ENCODE measurements at regions not wholly inside any gene's neighbourhood (a gene's known extent, or its start where the extent isn't known, plus 50 kb on each side); places are given as distances from the start of the nearest gene placed in this dataset.

- Histone ChIP-seq H3K9me3 (ENCODE audit: low read length) (no peaks in the 10 kb centered on the region), H3K27ac (ENCODE audit: extremely low read length, insufficient read depth, low read length) (no peak overlapping the region), H3K4me3 (replicated peaks in 1 of 3; ENCODE audit: insufficient read depth in 1 of 3, low read depth in 2 of 3, low read length in 3 of 3) (no peak overlapping the region), H3K9ac (ENCODE audit: insufficient read depth, low read depth, low read length) (no peak overlapping the region), H3K4me1 (ENCODE audit: insufficient read depth, low read length) (no peaks in the 10 kb centered on the region), H2AFZ (ENCODE audit: low read length) (no peak overlapping the region), H3K36me3 (replicated peaks in 1 of 2; ENCODE audit: control insufficient read depth in 1 of 2, insufficient read depth in 2 of 2, low read length in 2 of 2) (no peaks in the 10 kb centered on the region), H4K20me1 (ENCODE audit: insufficient read depth, low read length) (no peaks in the 10 kb centered on the region), H3K27me3 (ENCODE audit: control insufficient read depth in 1 of 2, insufficient read depth in 2 of 2, low read length in 2 of 2) (no peaks in the 10 kb centered on the region), H3K4me2 (ENCODE audit: low read depth, low read length) (no peak overlapping the region), H3K79me2 (ENCODE audit: insufficient read depth, low read length) (no peaks in the 10 kb centered on the region)
- TF ChIP-seq SOX13 (IDR thresholded peaks at IDR 0.05) (no peak), SOX13 (CRISPR knock-in tag; conservative IDR thresholded peaks at IDR 0.05 in 1 of 2, IDR thresholded peaks at IDR 0.05 in 1 of 2) (no peak), CENPT (CRISPR knock-in tag; IDR thresholded peaks at IDR 0.05; ENCODE audit: low read depth) (no peak), ZFX (CRISPR knock-in tag; IDR thresholded peaks at IDR 0.05; ENCODE audit: low read depth) (no peak), GFI1 (CRISPR knock-in tag; IDR thresholded peaks at IDR 0.05; ENCODE audit: borderline replicate concordance) (no peak), SIX4 (CRISPR knock-in tag; IDR thresholded peaks at IDR 0.05) (no peak), NR3C1 (CRISPR knock-in tag; IDR thresholded peaks at IDR 0.05) (no peak), HINFP (CRISPR knock-in tag; IDR thresholded peaks at IDR 0.05; ENCODE audit: low read depth) (no peak), SMARCE1 (IDR thresholded peaks at IDR 0.05; ENCODE audit: borderline replicate concordance) (no peak), ZNF660 (CRISPR knock-in tag; IDR thresholded peaks at IDR 0.05; ENCODE audit: borderline replicate concordance, low read depth) (no peak), ZHX1 (CRISPR knock-in tag; IDR thresholded peaks at IDR 0.05; ENCODE audit: low read depth) (no peak), KIAA2018 (CRISPR knock-in tag; IDR thresholded peaks at IDR 0.05; ENCODE audit: borderline replicate concordance) (no peak), DMAP1 (CRISPR knock-in tag; IDR thresholded peaks at IDR 0.05) (no peak)
- FAIRE-seq (no peak), ATAC-seq (no peak), DNase-seq (ENCODE audit: low spot score) (no peak)
- POLR2A ChIA-PET: no interaction called here
- intact Hi-C loops (cut with micrococcal nuclease; ENCODE audit: unreplicated experiment): no loop called here
- in situ Hi-C loops (cut with HindIII; ENCODE audit: extremely low pct_ligation_motif_present, low pct_unique_long_range_greater_than_20kb): no loop called here
- CTCF ChIA-PET (ENCODE audit: low intra/inter-chr PET ratio, low total read pairs): no interaction called here
- no TSS peak for BruUV-seq (replicated peaks)
- WGBS (ENCODE audit: low lambda C conversion rate): 2% methylated on average over 2 of the region's 2 CpGs
Measured at GRCh38 chr5:148760945-148761638, 65.3 kb upstream of the ADRB2 start.

Measured in HepG2 (cell line).